B cell (primary cell): ENCODE measurements at regions not wholly inside any gene's neighbourhood (a gene's known extent, or its start where the extent isn't known, plus 50 kb on each side); places are given as distances from the start of the nearest gene placed in this dataset.

Experiments used
- ATAC-seq: fragments of 200-7000 bp; cut with Tn5 transposase; one replicate; pipeline ENCODE4 v1.10.0; 2021; ENCODE audit warnings: low read depth, mild to moderate bottlenecking, moderate number of reproducible peaks, moderate library complexity
- CTCF ChIA-PET: fragments of 350-600 bp; sonication (Branson Sonifier 250); formaldehyde crosslinking; loops from one replicate; lab custom pipeline; 2021; ENCODE audit warnings: antibody characterized with exemption, inconsistent platforms; lab: Charles Lee
- POLR2A ChIA-PET: fragments of 350-600 bp; sonication (Branson Sonifier 250); formaldehyde crosslinking; loops from one replicate; lab custom pipeline; 2021; ENCODE audit warnings: antibody characterized with exemption; lab: Charles Lee
- DNase-seq: peaks from one replicate; pipeline ENCODE4 v3.0.0; 2013
- H2AFZ ChIP-seq: 2 replicates; pipeline ENCODE4 v1.6.1; 2012; ENCODE audit warnings: mild to moderate bottlenecking, low read depth, low read length; ENCODE audit not compliant: insufficient read depth, poor library complexity, severe bottlenecking
- H3K27ac ChIP-seq, 2 donors: 1 replicate in 1 of 2; 2 replicates in 1 of 2; pipeline ENCODE4 v1.5.1; 2012 to 2013; ENCODE audit warnings: low read length in 2 of 2, mild to moderate bottlenecking in 2 of 2, moderate library complexity in 1 of 2
- H3K27me3 ChIP-seq, 4 experiments: fragments of 200-600 bp in 1 of 4; sonication (generic) in 1 of 4; replicated peaks in 1 of 4; 1 replicate in 2 of 4; 2 replicates in 2 of 4; pipeline versions ENCODE4 v1.6.1 to v1.7.0; 2013 to 2016; ENCODE audit warnings: low read length in 3 of 4, mild to moderate bottlenecking in 2 of 4, mixed read lengths in 1 of 4, moderate library complexity in 1 of 4; ENCODE audit not compliant: insufficient read depth in 4 of 4, control insufficient read depth in 3 of 4; ENCODE audit errors: control extremely low read depth in 1 of 4
- H3K36me3 ChIP-seq, 2 experiments: replicated peaks in 1 of 2; 1 replicate in 1 of 2; 2 replicates in 1 of 2; pipeline versions ENCODE4 v1.6.1 to v1.7.1; 2013; ENCODE audit warnings: low read length in 1 of 2; ENCODE audit not compliant: insufficient read depth in 2 of 2, control insufficient read depth in 1 of 2; ENCODE audit errors: control extremely low read depth in 1 of 2, extremely low read depth in 1 of 2
- H3K4me1 ChIP-seq, 2 donors: fragments of 200-600 bp in 1 of 2; sonication (generic) in 1 of 2; 1 replicate in 1 of 2; 2 replicates in 1 of 2; pipeline versions ENCODE4 v1.5.1 to v1.6.1; 2013 to 2017; ENCODE audit warnings: low read length in 2 of 2; ENCODE audit not compliant: control insufficient read depth in 2 of 2, insufficient read depth in 2 of 2
- H3K4me2 ChIP-seq: replicated peaks from 2 replicates; pipeline ENCODE3; 2012; ENCODE audit warnings: mild to moderate bottlenecking, low read depth, low read length; ENCODE audit not compliant: poor library complexity, severe bottlenecking
- H3K4me3 ChIP-seq, 5 experiments: fragments of 200-600 bp in 1 of 5; sonication (generic) in 1 of 5; 1 replicate in 3 of 5; 2 replicates in 2 of 5; pipeline versions ENCODE4 v1.5.1 to v1.7.0; 2011 to 2016; ENCODE audit warnings: low read length in 4 of 5, mild to moderate bottlenecking in 4 of 5, low read depth in 2 of 5, control low read depth in 1 of 5, moderate library complexity in 1 of 5; ENCODE audit not compliant: insufficient read depth in 1 of 5; ENCODE audit errors: control extremely low read depth in 1 of 5, extremely low read depth in 1 of 5
- H3K79me2 ChIP-seq: fragments of 200-600 bp; sonication (generic); one replicate; pipeline ENCODE4 v1.6.0; 2016; ENCODE audit warnings: low read length; ENCODE audit not compliant: control insufficient read depth, insufficient read depth
- H3K9ac ChIP-seq: fragments of 200-600 bp; sonication (generic); 2 replicates; pipeline ENCODE4 v1.6.1; 2017; ENCODE audit warnings: mild to moderate bottlenecking, low read length, moderate library complexity
- H3K9me3 ChIP-seq, 3 donors: one replicate each; pipeline versions ENCODE4 v1.6.1 to v1.7.1; 2013; ENCODE audit warnings: low read length in 2 of 3; ENCODE audit not compliant: control insufficient read depth in 2 of 3, insufficient read depth in 1 of 3; ENCODE audit errors: control extremely low read depth in 1 of 3
- H4K20me1 ChIP-seq: 2 replicates; pipeline ENCODE4 v1.6.0; 2012; ENCODE audit warnings: mild to moderate bottlenecking, low read length; ENCODE audit not compliant: insufficient read depth, control insufficient read depth, poor library complexity, severe bottlenecking
- H3K27ac Mint-ChIP-seq: one replicate; pipeline ENCODE4 v1.8.0; 2021; ENCODE audit warnings: mixed read lengths
- H3K27me3 Mint-ChIP-seq: one replicate; pipeline ENCODE4 v1.8.0; 2021; ENCODE audit warnings: mixed read lengths
- H3K4me1 Mint-ChIP-seq: one replicate; pipeline ENCODE4 v1.8.0; 2021; ENCODE audit warnings: mixed read lengths
- H3K4me3 Mint-ChIP-seq: one replicate; pipeline ENCODE4 v1.8.0; 2021; ENCODE audit warnings: mixed read lengths
- H3K9me3 Mint-ChIP-seq: one replicate; pipeline ENCODE4 v1.8.0; 2022; ENCODE audit warnings: mixed read lengths; ENCODE audit not compliant: insufficient read depth
- CTCF ChIP-seq: fragments of 200-600 bp; IDR thresholded peaks from one replicate; pipeline ENCODE4 v1.8.0; 2022; ENCODE audit warnings: antibody characterized with exemption, mild to moderate bottlenecking
- EZH2 ChIP-seq: IDR thresholded peaks from 2 replicates; pipeline ENCODE4 v1.6.1; 2012; ENCODE audit warnings: borderline replicate concordance, low read depth, mild to moderate bottlenecking, moderate library complexity, low read length; ENCODE audit not compliant: insufficient read depth, poor library complexity, severe bottlenecking
- WGBS: methylation state at CpG from one replicate; pipeline ENCODE4 v1.1.5; 2013; ENCODE audit warnings: missing lambda C conversion rate; ENCODE audit not compliant: insufficient coverage; 5-methylcytosine and 5-hydroxymethylcytosine counted together
- intact Hi-C: fragments of 100-400 bp; cut with micrococcal nuclease; formaldehyde crosslinking; loops from one replicate; pipeline ENCODE4 v1.10.0; 2022

- Histone ChIP-seq H3K9ac (no peak overlapping the region), H2AFZ (peak overlapping the region; percentile 28), H3K36me3 (no peaks in the 10 kb centered on the region), H3K4me1 (peaks cover 0 to 9% of the 10 kb centered on the region in 2 donors), H3K4me3 (no peak overlapping the region), H3K27me3 (peaks cover 0 to 39% (median 15%) of the 10 kb centered on the region in 4 experiments), H3K79me2 (no peaks in the 10 kb centered on the region), H3K9me3 (no peaks in the 10 kb centered on the region), H3K27ac (no peak overlapping the region), H4K20me1 (no peaks in the 10 kb centered on the region), H3K4me2 (peak overlapping the region; percentile 37)
- TF ChIP-seq CTCF, result no peak
- no peak for TF ChIP-seq EZH2
- intact Hi-C loops, result no loop called here
- 4% methylated on average over 38 of the region's 49 CpGs for whole genome bisulfite sequencing
- peaks cover 5% of the 10 kb centered on the region for H3K4me1 Mint-ChIP-seq
- peak; percentile 2 for DNase-seq
- H3K27ac Mint-ChIP-seq, result no peak overlapping the region
- ChIA-PET CTCF (no interaction called here), POLR2A (no interaction called here)
- H3K9me3 Mint-ChIP-seq, result no peaks in the 10 kb centered on the region
- no peak for ATAC-seq
- H3K4me3 Mint-ChIP-seq, result no peak overlapping the region
- H3K27me3 Mint-ChIP-seq, result peaks cover 54% of the 10 kb centered on the region
Measured at GRCh38 chr10:23694446-23694920, 255.6 kb downstream of the OTUD1 start.

- CTCF ChIA-PET, result no interaction called here
- intact Hi-C loops, result no loop called here
- Histone ChIP-seq H3K9me3 (no peaks in the 10 kb centered on the region), H2AFZ (peak overlapping the region; percentile 28), H4K20me1 (no peaks in the 10 kb centered on the region), H3K27me3 (peaks cover 0 to 39% (median 15%) of the 10 kb centered on the region in 4 experiments), H3K36me3 (no peaks in the 10 kb centered on the region), H3K9ac (no peak overlapping the region), H3K27ac (no peak overlapping the region), H3K4me3 (no peak overlapping the region), H3K79me2 (no peaks in the 10 kb centered on the region), H3K4me2 (peak overlapping the region; percentile 37), H3K4me1 (peaks cover 0 to 9% of the 10 kb centered on the region in 2 donors)
- Mint-ChIP-seq H3K27ac (no peak overlapping the region), H3K4me3 (no peak overlapping the region), H3K4me1 (peaks cover 5% of the 10 kb centered on the region), H3K27me3 (peaks cover 57% of the 10 kb centered on the region), H3K9me3 (no peaks in the 10 kb centered on the region)
- TF ChIP-seq EZH2 (no peak), CTCF (no peak)
- 4% methylated on average over 59 of the region's 63 CpGs for WGBS
- DNase-seq, result no peak
- POLR2A ChIA-PET, result no interaction called here
- no peak for ATAC-seq
Measured at GRCh38 chr10:23694921-23695824, 256.3 kb downstream of the OTUD1 start.
